CD4-positive, alpha-beta T cell (primary cell): ENCODE measurements at regions not wholly inside any gene's neighbourhood (a gene's known extent, or its start where the extent isn't known, plus 50 kb on each side); places are given as distances from the start of the nearest gene placed in this dataset.

Source experiments
- ATAC-seq: fragments of 200-7000 bp; cut with Tn5 transposase; one replicate; pipeline ENCODE4 v1.10.0; 2022; ENCODE audit warnings: mild to moderate bottlenecking; ENCODE audit not compliant: poor library complexity
- CTCF ChIA-PET: fragments of 350-600 bp; sonication (Branson Sonifier 250); formaldehyde crosslinking; loops from one replicate; lab custom pipeline; 2021; ENCODE audit warnings: antibody characterized with exemption, inconsistent platforms; lab: Charles Lee
- POLR2A ChIA-PET: fragments of 350-600 bp; sonication (Branson Sonifier 250); formaldehyde crosslinking; loops from one replicate; lab custom pipeline; 2021; ENCODE audit warnings: antibody characterized with exemption, inconsistent platforms; lab: Charles Lee
- DNase-seq, 14 experiments: peaks; one replicate each; pipeline ENCODE4 v3.0.0-alpha.2; 2013 to 2020; ENCODE audit warnings: mixed read lengths in 2 of 14
- H3K27ac ChIP-seq, 2 donors: one replicate each; pipeline versions ENCODE4 v1.5.1 to v1.7.0; 2013; ENCODE audit warnings: low read length in 2 of 2, low read depth in 1 of 2, mild to moderate bottlenecking in 1 of 2
- H3K27me3 ChIP-seq, 2 experiments: 1 replicate in 1 of 2; 2 replicates in 1 of 2; pipeline versions ENCODE4 v1.6.1 to v1.7.0; 2013; ENCODE audit warnings: low read length in 2 of 2, control low read depth in 1 of 2, mild to moderate bottlenecking in 1 of 2, moderate library complexity in 1 of 2; ENCODE audit not compliant: insufficient read depth in 2 of 2, control insufficient read depth in 1 of 2
- H3K36me3 ChIP-seq: one replicate; pipeline ENCODE4 v1.6.1; 2013; ENCODE audit warnings: low read length, control low read depth; ENCODE audit not compliant: insufficient read depth
- H3K4me1 ChIP-seq: one replicate; pipeline ENCODE4 v1.6.1; 2013; ENCODE audit warnings: low read length, control low read depth; ENCODE audit not compliant: insufficient read depth
- H3K4me3 ChIP-seq: one replicate; pipeline ENCODE4 v1.5.1; 2013; ENCODE audit warnings: mild to moderate bottlenecking, low read length, moderate library complexity
- H3K9me3 ChIP-seq, 2 experiments: 1 replicate in 1 of 2; 2 replicates in 1 of 2; pipeline versions ENCODE4 v1.6.1 to v1.7.0; 2013; ENCODE audit warnings: low read length in 2 of 2, mild to moderate bottlenecking in 2 of 2, control low read depth in 1 of 2, moderate library complexity in 1 of 2; ENCODE audit not compliant: control insufficient read depth in 1 of 2, insufficient read depth in 1 of 2
- H3K27ac Mint-ChIP-seq: one replicate; pipeline ENCODE4 v1.8.0; 2020; ENCODE audit warnings: mixed read lengths
- H3K27me3 Mint-ChIP-seq: one replicate; pipeline ENCODE4 v1.8.0; 2021; ENCODE audit warnings: mixed read lengths
- H3K36me3 Mint-ChIP-seq: one replicate; pipeline ENCODE4 v1.8.0; 2021; ENCODE audit warnings: low read depth, mixed read lengths
- H3K4me1 Mint-ChIP-seq: one replicate; pipeline ENCODE4 v1.8.0; 2021; ENCODE audit warnings: low read depth, mixed read lengths
- H3K4me3 Mint-ChIP-seq: one replicate; pipeline ENCODE4 v1.8.0; 2020; ENCODE audit warnings: mild to moderate bottlenecking, mixed read lengths
- H3K9me3 Mint-ChIP-seq: one replicate; pipeline ENCODE4 v1.8.0; 2020; ENCODE audit warnings: mixed read lengths
- CTCF ChIP-seq: fragments of 200-600 bp; IDR thresholded peaks from one replicate; pipeline ENCODE4 v1.8.0; 2022; ENCODE audit warnings: antibody characterized with exemption, mild to moderate bottlenecking
- intact Hi-C, 2 experiments: fragments of 100-400 bp; cut with DNase I in 1 of 2; cut with micrococcal nuclease in 1 of 2; formaldehyde crosslinking; loops; one replicate each; pipeline versions ENCODE4 v1.15.1 to v1.9.0; 2023 to 2025; cut with DNase I, micrococcal nuclease

GRCh38 chr1:219665089-219665488 lies 52.2 kb upstream of the ZC3H11B start:
- H3K36me3 ChIP-seq = no peaks in the 10 kb centered on the region
- H3K27ac Mint-ChIP-seq = no peak overlapping the region
- ATAC-seq (no peak), DNase-seq (no peak)
- intact Hi-C loops = no loop called here
- ChIA-PET CTCF (no interaction called here), POLR2A (no interaction called here)
- H3K9me3 ChIP-seq = peaks cover 0 to 4% of the 10 kb centered on the region in 2 experiments
- H3K4me1 ChIP-seq = peaks cover 4% of the 10 kb centered on the region
- no peak overlapping the region for H3K27ac ChIP-seq
- no peaks in the 10 kb centered on the region for H3K36me3 Mint-ChIP-seq
- no peak for TF ChIP-seq CTCF
- H3K4me3 Mint-ChIP-seq = no peak overlapping the region
- H3K27me3 Mint-ChIP-seq = peaks cover 29% of the 10 kb centered on the region
- no peaks in the 10 kb centered on the region for H3K9me3 Mint-ChIP-seq
- H3K4me1 Mint-ChIP-seq = no peaks in the 10 kb centered on the region
- peaks cover 0 to 7% of the 10 kb centered on the region in 2 experiments for H3K27me3 ChIP-seq
- no peak overlapping the region for H3K4me3 ChIP-seq

GRCh38 chr1:219664310-219665029 lies 51.6 kb upstream of the ZC3H11B start:
- H3K9me3 Mint-ChIP-seq = no peaks in the 10 kb centered on the region
- no peak overlapping the region for H3K27ac Mint-ChIP-seq
- POLR2A ChIA-PET = no interaction called here
- H3K27me3 ChIP-seq = peaks cover 0 to 7% of the 10 kb centered on the region in 2 experiments
- H3K27me3 Mint-ChIP-seq = peaks cover 35% of the 10 kb centered on the region
- H3K36me3 ChIP-seq = no peaks in the 10 kb centered on the region
- intact Hi-C loops = no loop called here
- peaks cover 4% of the 10 kb centered on the region for H3K4me1 ChIP-seq
- H3K4me1 Mint-ChIP-seq = no peaks in the 10 kb centered on the region
- no peaks in the 10 kb centered on the region for H3K36me3 Mint-ChIP-seq
- no peak overlapping the region for H3K4me3 Mint-ChIP-seq
- TF ChIP-seq CTCF = no peak
- no peak overlapping the region for H3K4me3 ChIP-seq
- DNase-seq (no peak), ATAC-seq (no peak)
- CTCF ChIA-PET = no interaction called here
- peaks cover 0 to 4% of the 10 kb centered on the region in 2 experiments for H3K9me3 ChIP-seq
- no peak overlapping the region for H3K27ac ChIP-seq
